ENCODE measurements at regions not wholly inside any gene's neighbourhood (a gene's known extent, or its start where the extent isn't known, plus 50 kb on each side); places are given as distances from the start of the nearest gene placed in this dataset.

- DNase-seq (ENCODE audit: low read depth): no peak
- no peak overlapping the region for H3K4me3 ChIP-seq (ENCODE audit: low read length)
- TF ChIP-seq CTCF (conservative IDR thresholded peaks at IDR 0.05; ENCODE audit: low read length): no peak
Measured at GRCh38 chr9:84500826-84501225, 160.3 kb upstream of the SLC28A3 start.

GRCh38 chr9:84501587-84501986 lies 161.0 kb upstream of the SLC28A3 start:
- no peak overlapping the region for H3K4me3 ChIP-seq (ENCODE audit: low read length)
- TF ChIP-seq CTCF (conservative IDR thresholded peaks at IDR 0.05; ENCODE audit: low read length): no peak
- DNase-seq (ENCODE audit: low read depth): no peak

GRCh38 chr9:84502066-84502465 lies 161.5 kb upstream of the SLC28A3 start:
- no peak for DNase-seq (ENCODE audit: low read depth)
- H3K4me3 ChIP-seq (ENCODE audit: low read length): no peak overlapping the region
- no peak for TF ChIP-seq CTCF (conservative IDR thresholded peaks at IDR 0.05; ENCODE audit: low read length)

- no peak for TF ChIP-seq CTCF (conservative IDR thresholded peaks at IDR 0.05; ENCODE audit: low read length)
- H3K4me3 ChIP-seq (ENCODE audit: low read length): no peak overlapping the region
- no peak for DNase-seq (ENCODE audit: low read depth)
Measured at GRCh38 chr9:84504360-84504759, 163.8 kb upstream of the SLC28A3 start.

- TF ChIP-seq CTCF (conservative IDR thresholded peaks at IDR 0.05; ENCODE audit: low read length): no peak
- DNase-seq (ENCODE audit: low read depth): no peak
- H3K4me3 ChIP-seq (ENCODE audit: low read length): no peak overlapping the region
Measured at GRCh38 chr9:84511651-84512050, 157.9 kb upstream of the NTRK2 start.

GRCh38 chr9:84512493-84512892 lies 157.0 kb upstream of the NTRK2 start:
- TF ChIP-seq CTCF (conservative IDR thresholded peaks at IDR 0.05; ENCODE audit: low read length): no peak
- H3K4me3 ChIP-seq (ENCODE audit: low read length): no peak overlapping the region
- DNase-seq (ENCODE audit: low read depth): no peak

- no peak for TF ChIP-seq CTCF (conservative IDR thresholded peaks at IDR 0.05; ENCODE audit: low read length)
- H3K4me3 ChIP-seq (ENCODE audit: low read length): no peak overlapping the region
- DNase-seq (ENCODE audit: low read depth): no peak
Measured at GRCh38 chr9:84513473-84513872, 156.1 kb upstream of the NTRK2 start.
